ENCODE measurements at regions not wholly inside any gene's neighbourhood (a gene's known extent, or its start where the extent isn't known, plus 50 kb on each side); places are given as distances from the start of the nearest gene placed in this dataset.
A peak's percentile ranks its signal among the peaks of the same experiment; 100 is the strongest.
"Not testable (repeated sequence)": the region's sequence is repeated elsewhere in the genome, so short reads cannot be mapped to it uniquely, and the experiment has no call there.

DNA sequence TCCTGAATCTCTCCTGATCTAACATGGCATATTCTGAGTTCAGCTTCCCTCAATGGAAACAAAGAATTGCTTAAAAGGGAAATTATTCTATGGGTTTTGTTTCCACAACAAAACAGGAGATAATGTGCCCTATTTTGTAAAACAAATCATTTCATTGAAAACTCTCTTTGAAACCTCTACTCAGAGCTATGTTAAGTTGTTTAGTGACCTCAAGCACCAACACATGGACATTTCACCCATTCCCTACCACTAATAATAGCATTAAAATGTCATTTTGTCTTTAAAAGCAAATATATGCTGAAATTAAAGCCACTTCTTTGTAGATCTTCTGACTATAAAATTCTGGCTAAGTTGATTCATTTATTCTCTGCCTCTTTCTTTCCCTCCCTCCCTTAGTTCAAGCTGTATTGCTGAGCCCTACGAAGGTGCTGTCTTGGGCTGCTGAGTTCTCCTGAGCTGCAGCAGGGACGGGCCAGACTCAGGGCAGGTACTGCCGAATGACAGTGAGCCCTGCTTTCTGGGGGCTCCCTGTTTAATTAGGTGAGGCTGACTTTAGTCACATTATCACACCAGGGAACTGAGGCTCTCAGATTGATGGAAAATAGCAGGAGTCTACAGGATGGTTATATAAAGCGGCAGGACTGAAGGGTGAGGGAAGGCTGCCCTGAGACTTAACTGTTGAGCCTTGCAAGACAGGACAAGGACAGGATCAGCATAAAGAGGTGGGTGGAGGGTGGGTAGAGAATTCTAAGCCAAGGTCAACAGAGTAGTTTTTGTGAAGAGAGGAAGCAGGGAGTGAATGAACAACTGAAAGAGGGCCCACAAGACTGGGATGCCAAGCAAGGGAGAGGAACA lies 1685.1 kb downstream of the SPATA31A7 start:
- DNase-seq (ENCODE audit: extremely low spot score in 2 of 2); H3K9me3 ChIP-seq; H3K27ac ChIP-seq; H3K27me3 ChIP-seq; H3K4me1 ChIP-seq; H3K36me3 ChIP-seq; intact Hi-C loops (cut with DNase I); H3K4me3 ChIP-seq: not testable (repeated sequence)

DNA sequence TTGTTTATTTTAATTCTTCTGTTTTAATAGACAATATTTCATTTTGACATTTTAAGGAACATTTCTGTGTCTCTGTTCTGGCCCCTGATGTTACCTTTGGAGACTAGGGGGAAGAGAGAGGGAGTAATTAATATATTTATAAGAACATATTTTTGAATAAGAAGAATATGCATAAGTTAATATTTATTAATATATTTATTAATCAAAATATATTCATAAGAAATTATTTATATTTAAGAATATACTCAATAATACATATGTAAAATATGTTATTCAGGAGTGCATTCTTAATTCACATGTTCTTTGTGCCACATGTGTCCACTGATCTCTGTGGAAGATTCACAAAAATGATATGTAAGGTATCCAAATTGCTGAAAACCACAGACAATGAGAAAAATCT lies 1687.7 kb downstream of the SPATA31A7 start:
- H3K9me3 ChIP-seq; H3K4me3 ChIP-seq; H3K36me3 ChIP-seq; intact Hi-C loops (cut with DNase I); H3K27ac ChIP-seq; H3K4me1 ChIP-seq; H3K27me3 ChIP-seq; DNase-seq (ENCODE audit: extremely low spot score in 2 of 2): not testable (repeated sequence)

DNA sequence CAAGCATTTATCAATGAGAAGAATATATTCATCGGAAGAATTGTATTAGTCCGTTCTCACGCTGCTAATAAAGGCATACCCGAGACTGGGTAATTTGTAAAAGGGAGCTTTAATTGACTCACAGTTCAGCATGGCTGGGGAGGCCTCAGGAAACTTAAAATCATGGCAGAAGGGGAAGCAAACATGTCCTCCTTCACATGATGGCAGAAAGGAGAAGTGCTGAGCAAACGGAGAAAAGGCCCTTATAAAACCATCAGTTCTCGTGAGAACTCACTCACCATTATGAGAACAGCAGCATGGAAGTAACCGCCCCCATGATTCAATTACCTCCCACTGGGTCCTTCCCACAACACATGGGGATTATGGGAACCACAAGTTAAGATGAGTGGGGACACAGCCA lies 1688.2 kb downstream of the SPATA31A7 start:
- H3K4me3 ChIP-seq; H3K9me3 ChIP-seq; intact Hi-C loops (cut with DNase I); DNase-seq (ENCODE audit: extremely low spot score in 2 of 2); H3K27me3 ChIP-seq; H3K36me3 ChIP-seq; H3K27ac ChIP-seq; H3K4me1 ChIP-seq: not testable (repeated sequence)

DNA sequence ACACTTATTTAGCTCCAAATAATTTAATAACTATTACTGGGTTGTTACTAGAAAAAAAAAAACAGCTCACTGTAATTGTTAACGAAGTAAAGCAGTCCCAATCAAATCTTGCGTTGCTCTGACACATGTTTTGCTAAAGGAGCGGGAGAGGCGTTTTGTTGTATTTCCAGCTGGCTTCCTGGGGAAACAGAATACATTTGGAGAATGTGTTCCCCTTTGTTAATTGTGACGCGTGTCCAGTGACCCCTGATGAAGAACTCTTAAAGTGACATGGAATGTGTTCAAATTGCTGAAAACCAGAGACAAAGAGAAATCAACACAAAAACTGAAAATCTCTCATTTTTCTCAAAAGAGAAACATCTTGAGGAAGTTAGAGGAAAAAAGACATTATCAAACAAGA lies 1690.6 kb downstream of the SPATA31A7 start:
- H3K27me3 ChIP-seq; DNase-seq (ENCODE audit: extremely low spot score in 2 of 2); intact Hi-C loops (cut with DNase I); H3K4me3 ChIP-seq; H3K9me3 ChIP-seq; H3K4me1 ChIP-seq; H3K36me3 ChIP-seq; H3K27ac ChIP-seq: not testable (repeated sequence)

DNA sequence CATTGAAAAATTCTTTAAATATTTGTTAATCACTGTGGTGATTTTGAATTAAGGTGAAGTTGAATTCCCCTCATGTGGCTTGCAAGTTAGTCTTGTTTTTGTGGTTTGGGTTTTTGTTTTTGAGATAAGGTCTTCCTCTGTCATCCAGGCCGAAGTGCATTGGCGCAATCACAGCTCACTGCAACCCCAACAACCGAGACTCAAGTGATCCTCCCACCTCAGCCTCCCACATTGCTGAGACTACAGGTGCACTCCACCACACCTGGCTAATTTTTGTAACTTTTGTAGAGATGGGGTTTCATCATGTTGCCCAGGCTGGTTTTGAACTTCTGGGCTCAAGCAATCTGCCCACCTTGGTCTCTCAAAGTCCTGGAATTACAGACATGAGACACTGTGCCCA lies 1691.1 kb downstream of the SPATA31A7 start:
- H3K4me1 ChIP-seq; H3K4me3 ChIP-seq; DNase-seq (ENCODE audit: extremely low spot score in 2 of 2); H3K36me3 ChIP-seq; H3K27ac ChIP-seq; H3K27me3 ChIP-seq; H3K9me3 ChIP-seq; intact Hi-C loops (cut with DNase I): not testable (repeated sequence)

- H3K27me3 ChIP-seq; H3K27ac ChIP-seq; DNase-seq (ENCODE audit: extremely low spot score in 2 of 2); H3K4me3 ChIP-seq; intact Hi-C loops (cut with DNase I); H3K36me3 ChIP-seq; H3K9me3 ChIP-seq; H3K4me1 ChIP-seq: not testable (repeated sequence)
These were observed 1692.0 kb downstream of the SPATA31A7 start for GRCh38 chr9:62881811-62882210.

DNA sequence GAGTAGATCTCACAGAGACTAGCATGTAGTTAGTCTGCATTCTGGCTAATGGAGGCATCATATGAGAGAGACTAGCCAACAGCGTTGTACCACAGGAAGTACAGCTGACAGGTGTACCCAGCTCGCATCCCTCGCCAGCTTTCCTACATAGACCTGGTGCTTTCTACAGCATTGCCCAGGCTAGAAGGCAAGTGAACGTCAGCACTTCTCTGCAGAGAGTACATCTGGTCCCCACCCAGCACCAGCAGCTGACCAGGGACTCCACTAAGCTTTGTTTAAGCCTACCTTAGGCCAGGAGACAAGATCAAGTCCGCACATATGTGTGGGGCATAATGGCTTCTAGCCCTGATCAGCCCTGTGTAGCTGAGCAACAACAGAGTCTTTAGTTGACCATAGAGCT lies 1692.9 kb downstream of the SPATA31A7 start:
- intact Hi-C loops (cut with DNase I); H3K4me3 ChIP-seq; H3K9me3 ChIP-seq; DNase-seq (ENCODE audit: extremely low spot score in 2 of 2); H3K4me1 ChIP-seq; H3K27ac ChIP-seq; H3K36me3 ChIP-seq; H3K27me3 ChIP-seq: not testable (repeated sequence)

DNA sequence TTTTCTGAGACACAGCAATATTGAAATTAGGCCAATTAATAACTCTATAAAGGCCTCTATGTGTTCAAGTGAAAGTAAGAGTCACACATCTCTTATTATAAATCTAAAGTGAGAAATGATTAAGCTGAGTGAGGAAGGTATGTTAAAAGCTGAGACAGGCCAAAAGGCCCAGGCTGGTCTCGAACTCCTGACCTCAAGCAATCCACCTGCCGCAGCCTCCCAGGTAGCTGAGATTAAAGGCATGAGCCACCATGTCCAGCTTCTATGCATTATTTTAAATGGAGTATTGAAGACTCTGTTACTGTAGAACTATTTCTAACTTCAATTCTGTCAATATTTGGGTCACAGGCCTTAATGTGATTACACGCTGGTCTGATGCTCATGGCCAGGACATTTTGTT lies 1706.9 kb downstream of the SPATA31A7 start:
- intact Hi-C loops (cut with DNase I); H3K27ac ChIP-seq; H3K27me3 ChIP-seq; H3K36me3 ChIP-seq; H3K4me3 ChIP-seq; DNase-seq (ENCODE audit: extremely low spot score in 2 of 2); H3K4me1 ChIP-seq; H3K9me3 ChIP-seq: not testable (repeated sequence)

- DNase-seq (ENCODE audit: extremely low spot score in 2 of 2); H3K36me3 ChIP-seq; intact Hi-C loops (cut with DNase I); H3K27me3 ChIP-seq; H3K9me3 ChIP-seq; H3K4me1 ChIP-seq: not testable (repeated sequence)
- peak in 1 of 2 donors; percentile 15 for TF ChIP-seq POLR2AphosphoS5 (IDR thresholded peaks at IDR 0.05; ENCODE audit: insufficient read depth in 1 of 2, low read depth in 1 of 2)
- peak overlapping the region; percentile 69 for H3K27ac ChIP-seq
- H3K4me3 ChIP-seq: peak overlapping the region; percentile 40 to 47
These were observed 1707.8 kb downstream of the SPATA31A7 start for GRCh38 chr9:62897411-62898225.

GRCh38 chr9:62899666-62900065 lies 1709.8 kb downstream of the SPATA31A7 start:
- DNase-seq (ENCODE audit: extremely low spot score in 2 of 2); H3K36me3 ChIP-seq; H3K27me3 ChIP-seq; intact Hi-C loops (cut with DNase I); H3K9me3 ChIP-seq; H3K4me3 ChIP-seq; H3K4me1 ChIP-seq; H3K27ac ChIP-seq: not testable (repeated sequence)

- H3K4me3 ChIP-seq; H3K27ac ChIP-seq; H3K27me3 ChIP-seq; H3K9me3 ChIP-seq; H3K4me1 ChIP-seq; H3K36me3 ChIP-seq; intact Hi-C loops (cut with DNase I): not testable (repeated sequence)
- DNase-seq (ENCODE audit: extremely low spot score in 2 of 2): peak in 1 of 2 donors; percentile 81
These were observed 1714.2 kb downstream of the SPATA31A7 start for GRCh38 chr9:62904061-62904460.

DNA sequence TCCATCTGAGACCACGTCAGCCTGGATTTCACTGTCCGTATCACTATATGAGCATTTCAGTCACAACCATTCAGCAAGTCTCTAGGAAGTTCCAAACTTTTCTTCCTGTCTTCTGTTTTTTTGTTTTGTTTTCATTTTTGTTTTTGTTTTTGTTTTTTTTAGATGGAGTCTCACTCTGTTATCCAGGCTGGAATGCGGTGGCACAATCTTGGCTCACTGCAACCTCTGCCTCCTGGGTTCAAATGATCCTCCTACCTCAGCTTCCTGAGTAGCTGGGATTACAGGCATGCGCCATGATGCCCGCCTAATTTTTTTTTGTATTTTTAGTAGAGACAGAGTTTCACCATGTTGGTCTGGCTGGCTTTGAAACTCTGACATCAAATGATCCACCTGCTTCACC lies 1715.9 kb downstream of the SPATA31A7 start:
- H3K4me1 ChIP-seq; DNase-seq (ENCODE audit: extremely low spot score in 2 of 2); H3K27ac ChIP-seq; H3K27me3 ChIP-seq; H3K4me3 ChIP-seq; H3K9me3 ChIP-seq; intact Hi-C loops (cut with DNase I); H3K36me3 ChIP-seq: not testable (repeated sequence)

- H3K27me3 ChIP-seq; H3K36me3 ChIP-seq; intact Hi-C loops (cut with DNase I); H3K4me3 ChIP-seq; H3K9me3 ChIP-seq; DNase-seq (ENCODE audit: extremely low spot score in 2 of 2); H3K4me1 ChIP-seq; H3K27ac ChIP-seq: not testable (repeated sequence)
These were observed 1718.0 kb downstream of the SPATA31A7 start for GRCh38 chr9:62907866-62908265.
